ENCODE measurements at regions not wholly inside any gene's neighbourhood (a gene's known extent, or its start where the extent isn't known, plus 50 kb on each side); places are given as distances from the start of the nearest gene placed in this dataset.

DNA sequence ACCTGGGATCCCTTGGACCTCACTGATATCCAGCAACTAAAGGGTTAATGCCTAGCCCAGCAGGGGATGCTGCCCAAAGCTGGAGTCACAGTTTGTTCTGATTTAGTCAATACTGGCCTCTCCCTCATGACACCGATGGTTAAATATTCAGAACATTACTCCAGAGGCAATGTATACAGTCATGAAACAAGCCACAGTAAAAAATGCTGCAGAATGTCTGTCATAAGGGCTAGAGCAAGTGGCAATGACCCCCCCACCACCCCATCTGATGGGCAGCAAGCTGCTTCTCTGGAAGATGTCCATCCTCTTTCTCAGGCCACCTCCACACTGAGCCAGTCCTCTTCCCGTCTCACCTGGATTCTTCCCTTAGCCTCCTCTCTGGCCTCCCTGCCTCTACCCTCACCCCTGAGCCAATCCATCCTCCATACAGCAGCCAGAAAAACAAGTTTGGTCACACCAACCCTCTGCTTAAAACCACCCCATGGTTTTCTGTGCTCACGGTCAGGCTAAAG is 99.0 kb upstream of the KCNG1 start:
- no peak for DNase-seq

DNA sequence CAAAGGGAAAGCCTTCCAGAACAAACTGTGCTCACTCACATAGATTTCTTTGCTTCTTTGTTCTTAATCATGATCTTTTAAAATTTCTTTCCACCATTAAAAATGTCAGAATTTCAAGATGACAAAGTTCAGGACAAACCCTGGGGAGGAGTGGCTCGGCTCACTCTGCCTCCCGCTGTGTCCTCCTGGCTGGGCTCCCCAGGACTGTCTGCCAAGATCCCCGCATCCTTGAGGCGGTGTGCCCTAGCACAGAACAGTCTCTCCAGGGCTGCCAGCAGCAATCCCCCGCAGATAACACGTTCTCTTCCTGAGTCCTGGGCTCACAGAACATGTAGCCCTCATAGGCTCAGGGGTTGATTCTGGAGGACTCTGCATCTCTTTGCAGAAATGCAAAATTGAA is 98.4 kb upstream of the KCNG1 start:
- no peak for DNase-seq

DNA sequence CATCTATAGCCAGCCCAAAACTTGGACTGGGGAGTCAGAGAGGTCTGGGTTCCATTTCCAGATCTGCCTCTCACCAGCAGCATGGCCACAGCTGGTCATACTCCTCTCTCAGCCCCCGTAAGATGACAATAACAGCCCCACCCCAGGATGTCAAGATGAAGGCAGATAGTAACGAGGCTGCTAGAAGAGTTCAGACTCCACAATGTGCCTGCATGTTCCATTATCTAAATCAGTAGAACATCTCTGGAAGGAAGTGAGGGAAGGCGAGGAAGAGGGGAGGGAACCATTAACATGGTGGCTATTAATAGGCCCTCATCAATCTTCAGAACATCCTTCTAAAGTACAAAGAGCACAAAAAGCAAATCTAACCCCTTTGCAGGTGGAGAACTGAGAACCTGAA is 98.0 kb upstream of the KCNG1 start:
- no peak for DNase-seq

DNA sequence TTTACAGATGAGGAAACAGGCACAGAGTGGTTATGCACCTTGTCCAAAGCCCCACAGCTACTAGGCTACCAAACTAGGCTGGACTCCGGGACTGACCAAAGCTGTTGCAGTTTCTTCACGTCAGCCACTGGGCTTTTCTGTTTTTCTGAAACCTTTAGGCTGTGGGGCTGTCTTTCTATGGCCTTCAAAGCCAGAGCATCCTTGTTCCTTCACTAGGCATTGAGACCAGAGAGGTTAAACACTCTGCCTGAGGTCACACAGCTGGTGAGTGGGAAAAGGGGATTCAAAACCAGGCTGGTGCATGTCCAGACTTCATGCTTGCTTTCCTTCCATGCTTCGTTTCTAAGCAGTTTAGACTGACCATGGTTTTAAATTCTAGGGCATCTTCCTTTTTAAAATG is 97.5 kb upstream of the KCNG1 start:
- DNase-seq, result no peak

DNA sequence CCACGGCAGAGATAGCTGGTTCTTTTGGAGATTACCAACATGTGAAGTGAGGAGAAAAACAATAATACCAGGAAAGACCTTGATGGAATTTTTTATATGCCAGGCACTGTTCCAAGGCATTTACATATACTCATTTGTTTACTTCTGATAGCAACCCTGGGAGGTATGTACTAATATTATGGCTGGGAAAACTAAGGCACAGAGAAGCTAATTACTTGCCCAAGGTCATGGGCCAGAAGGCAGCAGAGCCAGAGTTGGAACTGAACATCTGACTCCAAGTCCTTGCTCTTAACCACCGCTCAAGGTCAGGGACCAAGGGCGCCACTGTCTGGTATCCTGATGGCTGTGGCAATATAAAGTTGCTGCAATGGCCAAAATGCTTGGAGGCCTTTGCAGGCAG is 97.0 kb upstream of the KCNG1 start:
- DNase-seq, result no peak

DNA sequence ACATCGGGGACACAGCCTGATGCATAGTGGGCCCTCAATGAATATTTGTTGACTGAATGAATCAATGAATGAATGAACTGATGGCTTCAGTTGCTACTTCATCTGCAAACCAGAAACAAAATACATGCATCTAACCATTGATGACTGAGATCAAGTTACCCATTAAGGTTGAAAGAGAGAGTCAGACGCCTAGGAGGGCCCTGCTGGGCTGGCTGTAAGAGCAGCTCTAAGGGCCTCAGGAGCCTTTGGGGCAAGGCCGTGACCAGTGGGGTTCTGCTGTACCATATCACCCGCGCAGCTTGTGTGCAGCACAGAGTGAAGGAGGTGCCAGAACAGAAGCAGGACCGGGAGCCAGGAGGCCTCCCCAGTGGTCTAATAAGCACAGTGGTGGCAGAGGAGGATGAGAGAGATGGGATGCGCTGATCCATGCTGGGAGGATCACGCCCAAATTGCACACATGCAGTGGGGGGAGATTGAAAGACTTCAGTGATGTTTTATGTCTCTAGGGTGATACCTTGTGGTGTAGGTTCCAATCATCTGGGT is 96.1 kb upstream of the KCNG1 start:
- DNase-seq, result no peak

DNA sequence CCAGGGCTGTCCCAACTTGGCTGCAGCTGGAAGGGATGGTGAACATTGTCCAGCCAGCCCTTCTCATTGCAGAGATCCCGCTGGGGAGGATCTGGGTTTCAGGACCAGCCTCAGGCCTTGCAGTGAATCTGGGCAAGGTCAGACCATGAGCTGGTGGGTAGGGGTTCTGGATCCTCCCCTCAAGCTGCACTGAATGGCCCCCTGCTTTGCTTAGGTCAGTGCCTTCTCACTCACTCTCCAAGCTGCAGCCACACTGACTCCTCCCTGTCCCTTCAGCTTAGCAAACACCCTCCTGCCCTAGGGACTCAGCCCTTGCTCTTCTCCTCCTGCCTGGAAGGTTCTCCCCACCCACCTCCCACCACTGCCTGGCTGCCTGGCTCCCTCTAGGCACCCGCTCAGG is 95.3 kb upstream of the KCNG1 start:
- DNase-seq, result no peak

DNA sequence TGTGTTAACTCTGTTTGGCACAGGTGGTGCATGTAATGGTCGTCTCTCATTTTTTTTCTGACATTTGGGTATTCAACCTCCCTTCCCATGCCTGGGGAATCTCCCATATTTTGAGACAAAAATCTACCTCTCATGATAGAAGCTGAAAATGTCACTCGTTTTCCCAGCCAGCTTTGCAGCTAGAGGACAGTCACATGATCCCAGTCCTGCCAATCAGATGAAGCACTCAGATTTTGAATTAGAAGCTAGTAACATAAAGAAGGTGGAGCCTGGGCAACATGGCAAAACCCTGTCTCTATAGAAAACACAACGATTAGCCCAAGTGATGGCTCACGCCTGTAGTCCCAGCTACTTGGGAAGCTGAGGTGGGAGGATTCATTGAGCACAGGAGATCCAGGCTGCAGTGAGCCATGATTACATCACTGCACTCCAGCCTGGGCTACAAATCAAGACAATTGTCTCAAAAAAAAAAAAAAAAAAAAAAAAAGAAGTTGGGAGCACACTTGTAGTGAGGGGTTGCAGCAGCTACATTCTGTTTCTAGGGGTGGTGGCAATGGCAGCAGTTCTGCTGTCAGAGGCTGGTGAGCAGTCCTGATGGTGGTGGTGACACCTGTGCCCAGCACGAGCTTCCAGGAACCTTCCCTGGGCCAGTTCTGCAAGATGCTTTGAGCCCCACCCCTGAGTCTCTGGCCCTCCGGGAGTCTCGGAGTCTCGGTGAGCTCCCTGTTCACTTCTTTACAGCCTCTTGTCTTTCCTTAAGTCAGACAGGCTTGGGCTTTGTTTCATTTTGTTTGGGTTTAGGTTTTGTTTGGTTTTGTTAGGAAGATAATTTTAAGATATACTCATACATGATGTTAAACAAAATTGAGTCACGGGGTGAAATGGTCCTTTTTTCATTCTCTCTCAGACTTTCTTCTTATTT is 94.1 kb upstream of the KCNG1 start:
- no peak for DNase-seq

DNA sequence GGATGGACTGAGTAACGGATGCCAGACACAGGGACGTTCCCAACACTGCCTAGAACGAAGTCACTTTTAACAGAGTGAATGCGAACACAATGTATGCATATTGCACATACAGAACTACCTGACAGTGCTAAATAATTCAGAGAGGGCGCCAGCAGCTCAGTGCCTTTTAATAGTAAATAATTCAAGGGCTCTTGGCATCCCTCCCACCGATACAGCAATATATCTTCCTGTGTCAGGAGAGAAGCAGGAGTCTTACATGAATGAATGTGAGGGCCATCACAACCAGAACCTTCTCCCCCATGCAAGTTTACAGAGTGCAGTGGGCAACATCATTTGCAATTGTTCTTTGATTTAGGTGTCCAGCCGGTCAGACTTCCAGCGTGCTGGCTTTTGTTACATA is 88.4 kb upstream of the KCNG1 start:
- no peak for DNase-seq

DNA sequence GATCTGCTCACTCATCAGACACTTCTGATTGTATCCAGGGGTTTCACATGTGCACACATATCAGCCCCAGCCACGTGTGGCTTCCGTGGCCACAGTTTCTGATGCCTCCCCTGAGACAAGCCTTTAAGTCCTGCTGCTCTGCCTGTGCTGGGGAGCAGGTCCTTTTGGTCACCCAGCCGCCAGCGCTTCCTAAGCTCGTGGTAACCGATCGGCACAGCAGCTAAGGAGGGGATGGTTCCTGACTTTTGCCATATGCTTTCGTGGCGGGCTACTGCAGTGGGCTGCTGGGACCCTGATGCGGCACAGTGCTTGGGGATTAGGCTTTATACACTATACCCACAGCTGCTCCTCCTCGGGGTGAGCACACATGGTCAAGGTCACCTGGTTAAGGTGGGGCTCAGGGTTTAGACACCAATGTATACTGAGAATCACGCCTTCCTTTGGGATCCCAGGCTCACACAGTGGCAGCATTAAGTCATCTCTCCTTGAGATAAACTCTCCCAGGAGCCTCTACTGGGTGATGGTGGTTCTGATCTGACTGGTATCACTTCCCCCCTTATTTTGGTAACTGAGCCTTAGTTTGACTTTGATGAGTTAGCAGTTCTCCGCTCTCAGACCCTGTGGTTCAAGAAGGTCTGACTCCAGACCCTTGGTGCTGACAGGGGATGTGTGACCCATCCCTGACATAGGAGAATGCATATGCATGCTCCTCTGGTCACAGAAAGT is 85.9 kb upstream of the KCNG1 start:
- DNase-seq, result no peak

DNA sequence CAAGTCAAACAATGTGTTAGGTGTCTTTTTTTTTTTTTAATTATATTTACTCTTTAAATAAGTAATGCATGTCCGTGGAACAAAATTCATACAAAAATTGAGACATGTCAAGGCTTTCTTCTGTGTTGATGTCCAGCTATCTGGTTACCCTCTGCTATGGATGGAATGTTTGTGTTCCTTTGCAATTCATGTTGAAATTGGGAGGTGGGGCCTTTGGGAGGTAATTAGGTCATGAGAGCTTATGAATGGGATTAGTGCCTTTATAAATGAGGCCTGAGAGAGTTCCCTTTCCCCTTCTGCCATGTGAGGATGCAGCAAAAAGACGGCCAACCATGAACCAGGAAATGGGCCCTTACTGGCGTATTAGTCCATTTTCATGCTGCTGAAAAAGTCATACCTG is 83.1 kb upstream of the KCNG1 start:
- DNase-seq, result no peak

DNA sequence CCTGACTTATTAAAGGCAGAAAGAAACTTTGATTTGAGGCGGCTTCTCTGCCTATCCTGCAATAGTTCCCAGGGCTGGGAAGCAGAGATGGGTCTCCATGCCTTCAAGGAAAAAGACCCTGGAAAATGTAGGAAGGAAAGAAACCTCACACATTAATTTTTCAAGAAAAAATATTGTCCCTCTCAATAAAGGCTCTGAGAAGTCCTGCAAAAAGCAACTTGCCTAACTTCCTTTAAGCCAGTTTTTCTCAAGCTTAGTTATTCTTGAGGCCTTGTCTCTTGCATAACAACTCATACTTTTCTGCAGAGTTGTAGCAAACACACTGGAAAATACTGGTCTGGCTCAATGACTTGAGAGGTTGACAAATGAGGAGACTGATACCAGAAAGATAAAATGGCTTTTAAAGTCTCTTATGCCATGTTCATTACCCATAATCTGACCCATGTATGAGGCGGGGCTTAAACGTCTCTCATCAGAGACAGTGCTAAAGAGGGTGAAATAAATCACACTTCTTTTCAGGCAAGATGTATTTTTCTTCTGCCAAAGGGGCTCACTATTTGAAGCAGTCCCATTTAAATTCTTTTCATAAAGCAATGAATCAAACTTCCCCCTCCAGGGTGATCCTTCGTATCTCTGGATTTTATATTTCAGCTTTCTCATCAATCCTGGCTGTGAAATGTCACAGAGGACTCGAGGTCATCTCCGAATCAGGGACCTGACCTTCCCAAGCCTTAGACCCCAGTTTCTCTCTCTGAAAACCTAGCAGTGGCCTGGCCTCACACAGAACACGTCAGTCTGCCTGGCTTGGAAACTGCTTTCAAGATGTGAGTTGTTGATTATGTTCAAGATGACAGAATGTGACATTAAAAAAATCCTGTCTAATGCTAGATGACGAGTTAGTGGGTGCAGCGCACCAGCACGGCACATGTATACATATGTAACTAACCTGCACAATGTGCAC is 82.3 kb upstream of the KCNG1 start:
- DNase-seq, result no peak

DNA sequence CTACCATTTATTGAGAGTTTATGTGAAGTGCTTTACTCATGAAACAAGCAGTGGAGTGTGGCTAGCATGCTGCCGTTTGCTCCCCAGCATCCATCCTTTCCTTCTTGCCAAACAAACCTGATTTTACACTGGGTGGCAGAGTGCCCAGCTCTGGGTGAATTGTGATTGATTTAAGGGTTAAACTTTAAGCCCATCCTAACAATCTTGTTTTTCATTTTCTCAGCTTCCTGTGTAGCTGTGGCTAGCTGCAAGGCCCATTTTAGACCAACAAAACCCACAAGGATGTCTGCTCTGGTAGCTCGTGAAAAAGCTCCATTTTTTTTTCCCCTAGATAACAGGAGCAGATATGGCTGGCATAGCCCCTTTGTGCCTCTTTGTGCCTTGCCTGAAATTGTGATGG is 77.7 kb upstream of the KCNG1 start:
- no peak for DNase-seq

DNA sequence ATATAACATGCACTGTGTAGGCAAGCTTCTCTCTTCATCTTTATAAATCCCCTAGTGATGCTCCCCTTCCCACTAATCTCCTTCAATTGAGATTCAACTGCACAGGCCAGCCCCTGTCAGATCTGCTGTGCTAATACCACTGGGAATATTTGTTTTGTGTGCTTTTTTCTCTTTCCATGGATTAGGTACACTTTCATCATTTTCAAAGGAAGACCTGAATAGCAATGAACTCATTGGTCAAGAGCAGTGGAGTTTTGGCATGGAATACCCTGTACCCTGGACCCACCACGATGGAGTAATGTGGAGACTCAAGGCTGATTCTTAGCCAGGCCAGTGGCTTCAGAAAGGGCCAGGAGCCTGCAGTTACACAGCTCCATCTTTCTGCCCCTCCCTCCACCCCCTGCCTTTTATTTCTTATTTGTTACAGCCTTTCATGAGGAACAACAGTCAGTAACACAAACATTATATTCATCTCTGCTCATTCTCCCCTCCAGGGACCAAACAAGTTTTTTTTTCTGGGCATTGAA is 75.4 kb upstream of the KCNG1 start:
- DNase-seq, result no peak

DNA sequence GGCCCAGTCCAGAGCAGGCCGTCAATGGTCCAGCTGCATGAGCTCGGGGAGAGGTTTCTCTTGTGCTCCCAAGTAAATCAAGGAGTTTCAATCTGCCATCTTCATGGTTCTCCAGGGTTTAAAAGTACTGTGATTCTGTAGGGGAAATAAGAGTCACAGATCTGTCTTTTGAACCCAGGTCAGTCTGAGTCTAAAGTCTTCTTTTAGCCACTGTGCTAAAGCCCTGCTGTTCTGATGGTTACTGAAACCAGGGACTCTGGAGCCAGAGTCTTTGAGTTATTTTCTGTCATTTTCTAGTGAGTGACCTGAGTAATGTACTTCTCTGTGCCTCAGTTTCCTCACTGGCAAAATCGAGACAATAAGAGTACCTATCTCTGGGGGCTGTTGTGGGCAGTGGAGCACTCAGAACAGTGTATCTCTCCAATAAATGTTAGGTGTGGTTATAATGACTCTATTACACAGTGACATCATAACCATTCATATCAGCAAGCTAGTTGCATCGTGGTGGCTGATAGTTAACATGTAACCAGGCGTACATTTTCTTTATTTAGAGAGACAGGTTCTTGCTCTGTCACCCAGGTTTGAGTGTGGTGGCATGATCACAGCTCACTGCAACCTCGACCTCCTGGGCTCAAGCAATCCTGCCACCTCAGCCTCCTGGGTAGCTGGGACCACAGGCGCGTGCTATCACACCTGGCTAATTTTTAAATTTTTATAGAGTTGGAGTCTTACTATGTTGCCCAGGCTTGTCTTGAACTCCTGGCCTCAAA is 74.6 kb upstream of the KCNG1 start:
- no peak for DNase-seq

DNA sequence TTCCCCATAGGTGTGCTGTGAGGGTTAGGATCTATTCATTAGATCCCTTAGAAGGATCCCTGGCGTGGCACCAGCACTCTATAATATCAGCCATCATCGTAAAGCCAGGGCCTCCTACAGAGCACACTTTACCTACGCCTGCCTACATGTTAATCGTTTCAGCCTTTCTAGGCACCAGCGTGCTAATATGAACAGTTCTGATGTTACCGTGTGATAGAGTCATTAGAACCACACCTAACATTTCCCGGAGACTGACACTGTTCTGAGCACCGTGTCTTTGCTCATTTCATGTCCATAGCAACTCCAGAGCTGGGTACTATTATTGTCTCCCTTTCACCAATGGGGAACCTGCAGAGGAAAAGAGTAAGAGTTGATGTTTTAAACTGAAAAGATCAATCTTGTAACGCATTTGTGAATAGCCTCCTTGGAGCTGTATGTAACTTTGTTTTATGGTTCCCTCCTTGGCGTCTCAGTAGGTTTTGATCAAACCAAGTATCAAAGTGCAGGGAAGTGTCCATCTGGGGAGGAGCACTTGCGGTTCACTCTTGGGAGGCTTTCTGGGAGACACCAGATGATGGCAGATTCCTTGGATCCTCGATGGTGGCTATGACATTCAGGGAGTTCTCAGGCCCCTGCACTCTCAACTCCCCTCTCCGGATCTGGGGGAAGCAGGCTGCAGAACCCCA is 73.8 kb upstream of the KCNG1 start:
- no peak for DNase-seq

DNA sequence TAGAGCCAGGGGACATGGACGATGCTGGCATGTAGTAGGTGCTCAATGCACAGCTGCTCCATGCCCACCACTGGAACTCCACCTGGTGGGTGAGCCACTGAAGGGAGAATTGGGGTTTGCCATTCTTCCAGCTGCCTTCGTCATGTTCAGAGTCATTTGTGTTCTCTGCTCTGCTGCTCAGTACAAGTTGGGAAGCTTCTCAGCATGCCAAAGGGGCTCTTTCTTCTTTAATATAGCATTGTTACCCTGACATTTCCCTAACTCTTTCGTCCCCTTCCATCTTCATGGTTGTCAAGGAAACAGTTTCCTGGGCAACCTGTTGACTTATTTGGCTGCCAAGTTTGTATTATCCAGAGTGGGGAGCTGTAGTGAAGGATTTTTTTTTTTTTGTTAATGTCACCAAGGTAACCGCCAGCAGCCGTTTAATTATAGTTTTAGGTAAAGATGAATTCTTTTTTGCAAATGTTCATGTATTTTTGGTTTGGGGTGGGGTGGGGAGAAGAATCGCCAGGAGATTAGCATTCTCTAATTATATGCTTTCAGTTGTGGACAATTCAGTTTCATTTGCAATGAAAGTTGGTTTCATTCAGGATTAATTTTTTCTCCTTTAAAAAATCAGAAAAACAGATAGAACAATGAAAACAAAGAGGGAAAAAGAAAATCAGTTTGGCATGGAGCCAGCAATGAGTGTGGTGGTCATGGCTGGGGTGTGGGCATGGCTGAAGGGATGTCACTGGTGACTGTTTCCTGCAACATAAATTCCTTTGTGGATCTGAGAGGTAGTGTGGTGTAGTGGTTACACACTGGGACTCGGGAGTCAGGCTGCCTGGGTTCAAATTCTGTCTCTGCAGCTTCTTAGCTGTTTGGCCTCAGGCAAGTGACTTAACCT is 73.0 kb upstream of the KCNG1 start:
- no peak for DNase-seq

DNA sequence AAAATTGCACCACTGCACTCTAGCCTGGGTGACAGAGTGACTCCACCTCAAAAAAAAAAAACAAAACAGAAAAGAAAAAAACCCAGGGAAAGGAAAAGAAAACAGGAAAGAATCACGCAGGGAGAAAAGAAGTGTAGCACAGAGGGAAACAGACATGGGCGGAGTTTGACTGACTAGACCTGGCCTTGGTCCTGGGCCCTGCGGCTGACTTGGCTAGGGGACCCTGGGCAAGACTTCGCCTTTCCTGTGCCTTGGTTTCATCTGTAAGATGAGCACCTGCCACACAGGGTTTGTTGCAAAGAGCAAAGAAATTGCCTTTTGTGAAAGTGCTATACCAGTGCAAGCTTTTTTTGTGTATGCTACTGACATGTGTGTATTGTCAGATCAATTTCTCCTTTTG is 71.3 kb upstream of the KCNG1 start:
- no peak for DNase-seq

DNA sequence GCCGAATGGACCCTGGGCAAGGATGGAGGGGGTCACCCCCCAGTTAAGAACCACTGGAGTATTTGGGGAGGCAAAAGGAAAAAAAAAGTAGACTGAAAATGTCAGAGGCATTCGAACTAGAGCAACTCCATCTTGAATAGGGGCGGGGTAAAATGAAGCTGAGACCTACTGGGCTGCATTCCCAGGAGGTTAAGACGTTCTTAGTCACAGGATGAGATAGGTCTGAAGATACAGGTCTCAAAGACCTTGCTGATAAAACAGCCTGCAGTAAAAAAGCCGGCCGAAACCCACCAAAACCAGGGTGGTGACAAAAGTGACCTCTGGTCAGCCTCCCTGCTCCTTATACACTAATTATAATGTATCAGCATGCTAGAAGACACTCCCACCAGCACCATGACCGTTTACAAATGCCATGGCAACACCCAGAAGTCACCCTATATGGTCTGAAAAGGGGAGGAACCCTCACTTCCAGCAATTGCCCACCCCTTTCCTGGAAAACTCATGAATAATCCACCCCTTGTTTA is 70.4 kb upstream of the KCNG1 start:
- no peak for DNase-seq

DNA sequence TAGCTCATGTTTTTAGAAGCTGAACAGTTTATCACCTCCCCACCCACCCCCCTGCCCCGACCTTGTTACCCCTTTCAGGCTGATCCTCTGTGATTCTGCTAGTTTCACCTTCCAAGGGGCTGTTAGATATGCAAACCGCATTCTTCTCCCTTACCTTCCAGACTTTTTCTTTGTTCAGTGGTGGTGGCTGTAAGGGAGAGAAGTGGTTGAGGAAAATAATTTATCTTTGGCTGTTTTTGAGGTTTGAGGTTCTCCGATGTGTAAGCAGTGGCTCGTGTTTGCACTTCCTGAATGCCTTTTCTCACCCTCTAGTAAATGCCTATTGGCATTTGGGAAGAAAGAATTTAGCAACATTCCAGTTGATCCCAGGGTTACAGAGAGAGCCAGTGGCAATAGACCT is 69.4 kb upstream of the KCNG1 start:
- no peak for DNase-seq

Measured in NCI-H1930 (cell line).